ENCODE measurements at regions not wholly inside any gene's neighbourhood (a gene's known extent, or its start where the extent isn't known, plus 50 kb on each side); places are given as distances from the start of the nearest gene placed in this dataset.

DNA sequence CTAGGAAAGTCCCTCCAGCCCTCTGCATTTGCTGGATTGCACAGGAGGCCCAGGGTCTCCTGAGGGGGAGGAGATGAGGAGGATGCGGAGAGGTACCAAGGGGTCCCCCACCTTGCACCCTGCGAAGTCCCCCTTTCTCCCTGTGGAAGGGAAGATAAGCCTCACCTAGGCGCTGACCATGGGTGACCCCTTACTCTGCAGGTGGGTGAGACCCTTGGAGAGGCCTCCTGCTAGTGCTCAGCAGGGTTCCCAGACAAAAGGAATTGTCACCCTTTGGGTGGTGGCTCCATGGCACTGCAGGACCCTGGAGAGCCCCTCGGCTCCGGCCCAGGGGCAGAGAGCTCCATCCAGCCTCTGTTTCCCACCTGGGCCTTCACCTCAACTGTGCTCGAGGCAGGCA is 107.0 kb upstream of the RET start:
- no peak overlapping the region for H3K4me3 ChIP-seq (replicated peaks; ENCODE audit: low read depth, low read length)
- TF ChIP-seq, protein P1, sequence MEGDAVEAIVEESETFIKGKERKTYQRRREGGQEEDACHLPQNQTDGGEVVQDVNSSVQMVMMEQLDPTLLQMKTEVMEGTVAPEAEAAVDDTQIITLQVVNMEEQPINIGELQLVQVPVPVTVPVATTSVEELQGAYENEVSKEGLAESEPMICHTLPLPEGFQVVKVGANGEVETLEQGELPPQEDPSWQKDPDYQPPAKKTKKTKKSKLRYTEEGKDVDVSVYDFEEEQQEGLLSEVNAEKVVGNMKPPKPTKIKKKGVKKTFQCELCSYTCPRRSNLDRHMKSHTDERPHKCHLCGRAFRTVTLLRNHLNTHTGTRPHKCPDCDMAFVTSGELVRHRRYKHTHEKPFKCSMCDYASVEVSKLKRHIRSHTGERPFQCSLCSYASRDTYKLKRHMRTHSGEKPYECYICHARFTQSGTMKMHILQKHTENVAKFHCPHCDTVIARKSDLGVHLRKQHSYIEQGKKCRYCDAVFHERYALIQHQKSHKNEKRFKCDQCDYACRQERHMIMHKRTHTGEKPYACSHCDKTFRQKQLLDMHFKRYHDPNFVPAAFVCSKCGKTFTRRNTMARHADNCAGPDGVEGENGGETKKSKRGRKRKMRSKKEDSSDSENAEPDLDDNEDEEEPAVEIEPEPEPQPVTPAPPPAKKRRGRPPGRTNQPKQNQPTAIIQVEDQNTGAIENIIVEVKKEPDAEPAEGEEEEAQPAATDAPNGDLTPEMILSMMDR (IDR thresholded peaks at IDR 0.05; ENCODE audit: low read depth, low read length, missing control alignments) = no peak
- no peak for DNase-seq (ENCODE audit: extremely low read depth, low read depth)

DNA sequence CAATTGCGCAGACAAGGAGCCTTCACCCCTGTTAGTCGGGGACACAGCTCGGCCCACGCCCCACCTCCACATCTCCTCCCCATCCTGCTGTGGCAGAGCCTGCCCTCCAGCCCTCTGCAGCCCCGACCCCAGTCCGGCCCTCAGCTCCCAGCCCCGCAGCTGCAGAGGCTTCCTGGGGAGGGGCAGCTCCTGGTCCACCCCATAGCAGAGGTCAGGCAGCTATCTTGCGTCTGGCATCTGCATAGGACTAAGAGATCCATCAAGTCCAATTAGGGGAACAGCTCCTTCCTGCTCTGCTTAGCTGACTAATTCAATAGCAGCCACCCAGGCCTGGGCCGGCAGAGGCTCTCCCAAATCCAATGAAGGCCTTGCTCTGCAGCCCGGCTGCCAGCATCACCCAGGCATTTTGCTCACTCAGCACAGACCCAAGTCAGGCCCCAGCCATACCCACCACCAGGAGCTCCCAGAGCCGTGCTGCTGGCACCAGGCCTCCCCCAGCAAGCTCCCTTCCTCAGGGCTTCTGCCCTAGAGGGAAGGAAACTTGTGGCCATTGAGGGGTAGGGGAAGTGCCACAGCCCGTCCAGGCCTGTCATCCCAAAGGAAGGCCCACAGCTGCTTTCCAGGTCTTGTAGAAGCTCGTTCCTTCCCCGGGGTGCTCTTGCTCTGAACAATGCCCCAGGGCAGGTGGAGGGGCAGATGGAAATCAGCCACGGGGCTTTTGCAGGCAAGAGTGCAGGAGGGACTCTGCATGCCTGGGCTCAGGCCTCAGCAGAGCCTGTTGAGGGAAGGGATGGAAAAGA is 106.2 kb upstream of the RET start:
- TF ChIP-seq, protein P1 (IDR thresholded peaks at IDR 0.05; ENCODE audit: low read depth, low read length, missing control alignments) = no peak
- DNase-seq (ENCODE audit: extremely low read depth, low read depth) = no peak
- H3K4me3 ChIP-seq (replicated peaks; ENCODE audit: low read depth, low read length) = no peak overlapping the region

DNA sequence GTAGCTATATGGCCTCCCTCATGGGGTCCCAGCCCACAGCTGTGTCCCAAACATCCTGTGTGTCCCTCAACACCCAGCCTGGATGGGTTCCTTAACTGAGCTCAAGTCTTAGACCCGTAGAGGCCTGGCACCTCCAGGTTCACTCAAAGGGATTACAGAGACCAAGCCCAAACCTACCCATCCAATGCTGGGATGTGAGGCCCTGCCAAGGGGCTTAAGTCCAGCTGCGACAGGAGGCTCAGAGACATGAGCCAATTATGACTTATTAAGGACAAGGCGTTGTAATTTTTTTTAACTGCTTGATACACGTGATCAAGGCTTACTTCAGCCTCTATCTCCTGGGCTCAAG is 105.6 kb upstream of the RET start:
- TF ChIP-seq, protein P1 (IDR thresholded peaks at IDR 0.05; ENCODE audit: low read depth, low read length, missing control alignments) = no peak

DNA sequence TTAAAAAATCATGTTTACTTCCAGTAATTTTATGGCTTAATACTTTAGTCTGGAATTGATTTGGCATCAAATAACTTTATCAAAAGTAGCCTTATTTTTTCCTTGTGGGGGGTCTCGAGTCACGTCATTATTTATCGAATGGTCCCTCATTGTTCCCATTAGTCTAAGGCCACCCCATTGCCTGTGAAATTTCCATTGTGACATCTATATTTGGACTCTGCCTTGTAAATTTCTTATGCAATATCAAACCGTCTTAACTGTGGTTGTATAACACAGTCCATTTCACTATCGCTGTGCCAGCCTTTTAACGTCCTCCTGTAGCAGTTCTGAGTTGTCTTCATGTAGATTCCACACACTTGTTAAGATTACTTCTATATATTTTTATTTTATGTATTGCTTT is 103.9 kb upstream of the RET start:
- H3K4me3 ChIP-seq (replicated peaks; ENCODE audit: low read depth, low read length) = no peak overlapping the region
- no peak for DNase-seq (ENCODE audit: extremely low read depth, low read depth)
- TF ChIP-seq, protein P1 (IDR thresholded peaks at IDR 0.05; ENCODE audit: low read depth, low read length, missing control alignments) = no peak

More for the DNA sequence above, 105.6 kb upstream of the RET start:
- no peak for DNase-seq (ENCODE audit: extremely low read depth, low read depth)
- H3K4me3 ChIP-seq (replicated peaks; ENCODE audit: low read depth, low read length) = no peak overlapping the region

DNA sequence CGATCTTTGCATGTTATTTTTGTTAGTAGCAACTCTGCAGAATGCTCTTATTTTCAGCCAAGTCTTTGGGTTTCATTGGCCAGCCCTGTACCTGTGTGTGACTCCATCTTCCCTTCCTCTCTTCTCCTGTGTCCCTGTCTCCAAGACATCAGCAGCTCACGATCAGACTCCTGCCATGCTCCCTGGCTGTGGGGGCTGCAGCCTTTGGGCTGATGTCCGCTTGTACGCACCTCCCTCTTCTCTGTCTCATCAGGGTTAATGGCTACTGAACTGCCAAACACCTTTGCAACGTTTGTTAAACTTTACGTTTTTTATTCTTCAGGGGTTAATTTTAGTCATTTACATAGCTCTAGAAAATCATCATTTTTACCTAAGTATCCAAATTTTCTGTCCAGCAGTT is 103.5 kb upstream of the RET start:
- DNase-seq (ENCODE audit: extremely low read depth, low read depth) = no peak
- H3K4me3 ChIP-seq (replicated peaks; ENCODE audit: low read depth, low read length) = no peak overlapping the region
- TF ChIP-seq, protein P1 (IDR thresholded peaks at IDR 0.05; ENCODE audit: low read depth, low read length, missing control alignments) = no peak

DNA sequence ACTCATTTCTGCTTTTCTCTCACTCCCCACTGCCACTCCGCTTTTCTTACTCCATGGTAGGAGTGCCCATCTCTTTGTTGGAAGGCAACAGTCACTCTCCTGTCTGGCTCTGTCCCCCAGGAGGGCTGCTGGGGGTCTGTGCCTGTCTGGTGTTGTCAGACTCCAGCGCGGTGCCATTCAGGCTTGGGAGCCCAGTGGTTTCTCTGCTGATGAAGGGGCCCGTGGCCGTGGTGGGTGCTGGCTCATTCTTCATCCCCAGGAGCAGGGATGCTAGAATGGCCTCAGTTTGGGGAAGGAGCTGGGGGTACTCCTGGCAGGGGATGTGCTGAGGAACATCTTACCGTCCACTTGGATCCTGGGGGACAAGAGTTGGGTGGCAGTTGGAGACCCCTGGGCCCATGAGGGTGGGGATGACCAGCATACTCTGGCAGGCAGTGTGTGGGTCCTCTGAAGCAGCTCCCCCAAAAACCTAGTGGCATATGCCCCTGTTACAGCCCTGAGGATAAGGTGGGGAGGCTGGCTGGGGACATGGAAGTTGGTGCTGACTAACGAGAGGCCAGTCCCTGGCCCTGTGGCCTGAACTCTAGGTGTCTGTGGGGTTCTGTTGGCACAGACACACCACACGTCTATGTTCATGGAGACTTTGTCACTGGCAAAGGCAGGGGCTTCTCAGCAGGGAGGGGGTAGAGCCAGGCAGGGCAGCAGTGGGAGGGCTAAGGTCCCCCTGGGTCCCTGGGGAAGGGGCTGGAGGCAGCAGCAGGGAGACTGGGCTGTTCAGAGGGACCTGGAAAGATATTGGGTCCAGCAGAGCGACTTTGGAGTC is 102.8 kb upstream of the RET start:
- no peak for DNase-seq (ENCODE audit: extremely low read depth, low read depth)
- TF ChIP-seq, protein P1 (IDR thresholded peaks at IDR 0.05; ENCODE audit: low read depth, low read length, missing control alignments) = no peak
- H3K4me3 ChIP-seq (replicated peaks; ENCODE audit: low read depth, low read length) = no peak overlapping the region

Data from HFF-Myc (cell line).